ENCODE measurements at regions not wholly inside any gene's neighbourhood (a gene's known extent, or its start where the extent isn't known, plus 50 kb on each side); places are given as distances from the start of the nearest gene placed in this dataset. TPM values are rescaled to one million over a fixed set of nuclear protein-coding genes. Genes with fewer than 3 reads are reported as not detected.

- intact Hi-C loops (cut with micrococcal nuclease) = no loop called here
- Mint-ChIP-seq H3K27ac (no peak overlapping the region), H3K4me3 (no peak overlapping the region), H3K27me3 (ENCODE audit: low read depth in 3 of 3) (peaks cover 13 to 16% (median 16%) of the 10 kb centered on the region in 3 donors), H3K9me3 (no peaks in the 10 kb centered on the region), H3K4me1 (no peaks in the 10 kb centered on the region), H3K36me3 (no peaks in the 10 kb centered on the region)
- 77% methylated on average over 4 of the region's 8 CpGs for WGBS (ENCODE audit: insufficient coverage)
- Histone ChIP-seq H2AFZ (ENCODE audit: insufficient read depth, low read depth, low read length, poor library complexity, severe bottlenecking) (no peak overlapping the region), H3K4me1 (ENCODE audit: control insufficient read depth in 1 of 2, insufficient read depth in 2 of 2, low read length in 2 of 2) (no peaks in the 10 kb centered on the region), H3K9ac (ENCODE audit: insufficient read depth, low read length, poor library complexity, severe bottlenecking) (no peak overlapping the region), H3K4me3 (replicated peaks in 1 of 3; ENCODE audit: low read depth in 2 of 3, low read length in 3 of 3) (no peak overlapping the region), H3K27me3 (ENCODE audit: control insufficient read depth in 2 of 2, insufficient read depth in 2 of 2, low read length in 2 of 2) (no peaks in the 10 kb centered on the region), H3K9me3 (replicated peaks in 1 of 2; ENCODE audit: control insufficient read depth in 1 of 2, insufficient read depth in 1 of 2, low read length in 2 of 2) (no peaks in the 10 kb centered on the region), H4K20me1 (ENCODE audit: insufficient read depth, low read length) (no peaks in the 10 kb centered on the region), H3K79me2 (ENCODE audit: insufficient read depth, low read length) (no peaks in the 10 kb centered on the region), H3K27ac (ENCODE audit: low read depth in 1 of 2, low read length in 2 of 2) (no peak overlapping the region), H3K36me3 (replicated peaks in 1 of 2; ENCODE audit: control insufficient read depth in 1 of 2, insufficient read depth in 2 of 2, low read length in 2 of 2) (no peaks in the 10 kb centered on the region), H3K4me2 (replicated peaks; ENCODE audit: extremely low read depth, low read length, poor library complexity, severe bottlenecking) (no peak overlapping the region)
- peak; percentile 71 for TF ChIP-seq CTCF (IDR thresholded peaks at IDR 0.05)
- DNase-seq = peak; percentile 7 to 18 (median 7)
Measured at GRCh38 chr19:34120846-34121639, 51.3 kb upstream of the LSM14A start.

Small RNAs in the stretch of these regions (small RNA-seq; reads per million reads assigned to genes)
- not detected for gene RN7SL150P (ENCODE audit: insufficient read length, low read depth)
- not detected for gene RPS4XP23 (ENCODE audit: insufficient read length, low read depth)
